Fibroblast of skin of right quadriceps (primary cell): ENCODE measurements at regions not wholly inside any gene's neighbourhood (a gene's known extent, or its start where the extent isn't known, plus 50 kb on each side); places are given as distances from the start of the nearest gene placed in this dataset.
"Not testable (repeated sequence)": the region's sequence is repeated elsewhere in the genome, so short reads cannot be mapped to it uniquely, and the experiment has no call there.

ENCODE experiments used
- DNase-seq: peaks from one replicate; pipeline ENCODE4 v3.0.0-alpha.2; 2013

DNA sequence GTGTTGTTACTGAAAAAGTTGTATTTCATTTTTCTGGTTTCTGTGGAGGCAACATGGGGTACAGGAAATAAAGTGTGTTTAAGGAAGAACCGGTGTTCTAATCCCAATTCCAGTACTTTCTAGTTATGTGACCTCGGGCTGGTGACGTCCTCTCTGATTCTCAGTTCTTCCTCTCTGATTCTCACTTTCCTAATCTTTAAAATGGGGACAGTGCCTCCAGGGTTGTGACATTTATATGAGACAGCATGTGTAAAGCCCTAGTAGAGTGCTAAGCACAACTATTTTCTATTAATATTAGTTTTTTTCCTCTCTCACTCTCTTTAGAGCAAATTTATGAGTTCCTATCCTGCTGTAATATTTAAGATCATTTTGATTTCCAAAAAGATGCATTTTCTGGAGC is 50.9 kb upstream of the PTPDC1 start:
- DNase-seq = no peak

DNA sequence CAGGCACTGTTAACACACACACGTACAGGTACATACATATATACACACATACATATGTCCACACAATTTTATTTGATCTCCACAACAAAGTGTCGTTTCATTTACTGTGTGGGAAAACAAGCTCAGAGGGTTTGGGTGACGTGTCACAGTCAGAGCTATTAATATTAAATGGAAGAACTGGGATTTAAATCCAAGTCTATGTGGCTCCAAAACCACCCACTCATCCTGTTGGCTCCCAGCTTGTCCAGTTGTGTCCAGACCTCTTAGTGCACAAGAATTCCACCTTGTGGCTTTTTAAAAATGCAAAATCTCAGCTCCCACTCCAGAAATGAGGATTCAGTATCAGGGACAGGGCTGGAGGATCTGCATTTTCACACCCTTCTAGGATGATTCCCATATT is 52.3 kb upstream of the PTPDC1 start:
- DNase-seq = no peak

DNA sequence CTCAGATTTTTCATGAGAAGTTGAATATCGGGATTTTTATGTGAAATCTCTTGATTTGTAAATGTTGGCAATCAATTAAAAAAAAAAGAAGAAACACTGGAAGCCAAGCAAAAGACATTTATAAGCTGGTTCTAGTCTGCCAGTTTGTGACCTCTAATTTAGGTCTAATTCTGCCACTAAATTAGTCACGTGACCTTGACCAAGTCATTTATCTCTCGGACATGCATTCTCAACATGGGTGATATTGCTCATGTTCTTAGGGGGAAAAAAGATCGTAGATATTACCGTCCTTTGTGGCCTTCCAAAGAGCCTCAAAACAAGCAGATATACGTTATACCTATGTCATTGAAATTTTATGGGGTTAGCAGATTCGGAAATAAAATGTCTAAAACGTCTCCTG is 52.9 kb upstream of the PTPDC1 start:
- DNase-seq = no peak

DNA sequence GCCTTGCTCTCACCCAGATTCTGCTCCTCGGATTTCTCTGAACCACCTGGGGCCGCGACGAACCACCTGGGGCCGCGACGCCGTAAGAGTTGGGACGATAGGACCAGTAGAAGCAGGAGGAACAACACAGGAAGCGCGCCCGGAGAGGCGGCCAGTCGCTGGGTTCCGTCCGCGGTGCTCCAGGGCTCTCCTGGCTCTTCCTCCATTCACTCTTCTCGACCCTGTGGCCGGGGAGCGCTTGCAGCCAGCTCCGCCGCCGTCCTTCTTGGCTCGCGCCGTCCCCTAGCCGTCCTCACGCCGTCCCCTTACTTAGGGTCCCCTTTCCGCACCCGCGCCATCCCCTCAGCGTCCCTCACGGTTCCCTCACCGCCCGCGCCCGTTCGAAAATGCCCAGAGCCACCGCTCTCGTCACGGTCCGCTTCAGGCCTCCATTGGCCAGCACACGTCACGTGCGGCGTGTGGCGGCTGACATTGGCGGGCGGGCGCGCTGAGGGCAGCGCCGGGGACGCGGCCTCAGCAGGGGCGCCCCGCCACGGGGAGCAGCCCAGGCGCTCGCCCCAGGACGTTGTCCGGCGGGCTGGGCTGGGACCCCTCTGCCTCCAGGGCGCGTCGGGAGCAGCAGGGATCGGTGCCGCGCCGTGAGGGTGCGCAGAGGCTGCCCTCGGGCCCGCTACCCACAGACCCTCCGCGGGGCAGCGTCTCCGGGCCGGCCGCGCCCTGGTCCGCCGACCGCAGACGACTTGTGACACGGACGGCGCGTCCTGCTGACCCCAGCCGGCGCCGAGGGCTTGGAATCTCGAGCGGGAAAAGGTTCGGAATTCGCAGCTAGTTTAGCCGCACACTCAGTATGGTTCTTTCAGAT is 53.7 kb upstream of the PTPDC1 start:
- DNase-seq = peak; percentile 84

DNA sequence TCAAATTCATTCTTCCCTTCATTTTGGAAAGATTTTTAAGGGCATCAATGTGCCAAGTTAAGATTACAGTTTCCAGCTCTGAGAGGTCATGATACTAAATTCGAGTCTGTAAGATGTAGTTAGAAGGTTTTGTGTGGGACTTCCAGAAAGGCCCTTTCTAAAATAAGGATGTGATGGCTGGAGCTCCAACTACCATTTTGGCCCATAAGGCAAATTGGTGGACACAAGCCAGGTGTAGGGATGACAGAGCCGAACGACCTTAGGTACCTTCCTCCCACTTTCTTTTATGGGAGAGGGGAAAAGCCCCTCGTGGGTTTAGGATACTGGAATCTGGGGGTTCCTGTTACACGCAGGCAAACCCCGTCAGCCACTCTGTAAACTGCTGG is 54.3 kb upstream of the PTPDC1 start:
- no peak for DNase-seq

DNA sequence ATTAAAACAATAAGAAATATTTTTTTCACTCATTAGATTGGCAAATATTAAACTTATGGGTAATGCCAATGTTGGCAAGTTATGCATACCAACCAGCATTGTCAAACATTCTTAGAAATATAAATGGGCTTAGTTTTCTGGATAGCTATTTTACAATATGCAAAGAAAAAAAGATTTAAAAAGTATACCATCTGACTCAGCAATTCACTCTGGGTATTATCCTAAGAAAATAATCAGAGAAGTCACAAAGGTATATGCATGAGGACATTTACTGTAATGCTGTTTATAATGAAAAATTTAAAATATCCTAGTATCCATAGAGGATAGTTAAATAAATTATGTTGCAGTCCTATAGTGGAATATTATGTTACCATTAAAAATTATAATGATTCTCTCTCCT is 57.4 kb upstream of the PTPDC1 start:
- DNase-seq = no peak

DNA sequence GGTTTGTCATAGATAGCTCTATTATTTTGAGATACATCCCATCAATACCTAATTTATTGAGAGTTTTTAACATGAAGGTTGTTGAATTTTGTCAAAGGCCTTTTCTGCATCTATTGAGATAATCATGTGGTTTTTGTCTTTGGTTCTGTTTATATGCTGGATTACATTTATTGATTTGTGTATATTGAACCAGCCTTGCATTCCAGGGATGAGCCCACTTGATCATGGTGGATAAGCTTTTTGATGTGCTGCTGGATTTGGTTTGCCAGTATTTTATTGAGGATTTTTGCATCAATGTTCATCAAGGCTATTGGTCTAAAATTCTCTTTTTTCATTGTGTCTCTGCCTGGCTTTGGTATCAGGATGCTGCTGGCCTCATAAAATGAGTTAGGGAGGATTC is 61.8 kb upstream of the PTPDC1 start:
- not testable (repeated sequence) for DNase-seq

DNA sequence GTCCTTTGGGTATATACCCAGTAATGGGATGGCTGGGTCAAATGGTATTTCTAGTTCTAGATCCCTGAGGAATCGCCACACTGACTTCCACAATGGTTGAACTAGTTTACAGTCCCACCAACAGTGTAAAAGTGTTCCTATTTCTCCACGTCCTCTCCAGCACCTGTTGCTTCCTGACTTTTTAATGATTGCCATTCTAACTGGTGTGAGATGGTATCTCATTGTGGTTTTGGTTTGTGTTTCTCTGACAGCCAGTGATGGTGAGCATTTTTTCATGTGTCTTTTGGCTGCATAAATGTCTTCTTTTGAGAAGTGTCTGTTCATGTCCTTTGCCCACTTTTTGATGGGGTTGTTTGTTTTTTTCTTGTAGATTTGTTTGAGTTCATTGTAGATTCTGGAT is 63.4 kb upstream of the PTPDC1 start:
- DNase-seq = not testable (repeated sequence)

DNA sequence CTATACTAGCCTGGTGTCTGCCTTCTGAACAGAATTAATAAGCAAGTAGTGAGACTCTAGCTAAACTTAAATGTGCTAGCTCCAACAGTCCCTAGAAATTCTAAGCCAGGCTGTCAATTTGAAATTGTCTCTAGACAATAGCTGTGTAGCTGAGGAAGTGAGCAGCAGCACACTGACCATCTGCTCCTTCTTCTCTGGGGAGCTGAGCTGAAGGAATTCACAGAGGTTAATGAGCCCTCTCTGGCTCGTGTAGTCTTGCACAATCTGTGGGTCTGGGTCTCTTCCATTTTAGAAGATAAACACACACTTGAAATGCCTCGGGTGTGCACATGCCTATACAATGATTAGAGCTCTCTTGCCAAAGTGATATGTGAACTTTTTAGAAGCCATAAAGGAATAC is 63.5 kb upstream of the BARX1 start:
- peak; percentile 10 for DNase-seq

DNA sequence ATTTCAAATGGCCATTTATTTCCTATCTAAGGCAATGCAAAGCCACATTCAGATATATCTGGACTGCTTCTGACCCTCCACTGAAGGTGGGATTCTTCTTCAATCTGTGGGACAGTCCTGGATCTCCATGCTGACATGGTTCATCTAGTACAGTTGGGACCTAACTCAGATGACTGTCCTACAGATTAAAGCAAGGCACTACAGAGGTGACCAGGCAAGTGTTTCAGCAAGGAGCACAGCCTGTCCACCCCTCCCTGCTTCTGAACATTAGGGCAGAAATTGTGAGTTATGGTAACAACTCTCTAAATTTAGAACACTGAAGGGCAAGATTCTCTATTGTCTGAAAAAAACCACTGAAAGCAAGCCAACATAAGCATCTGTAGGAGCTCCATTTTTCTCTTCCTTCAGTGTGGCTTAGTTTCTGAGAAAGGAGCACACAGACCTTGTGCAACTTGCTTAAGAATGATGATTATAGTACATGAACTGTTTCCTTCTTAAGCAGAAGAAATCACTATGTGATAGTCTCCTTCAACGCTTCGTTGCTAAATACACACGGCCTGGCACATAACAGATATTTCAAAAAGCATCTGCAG is 62.9 kb upstream of the BARX1 start:
- no peak for DNase-seq

DNA sequence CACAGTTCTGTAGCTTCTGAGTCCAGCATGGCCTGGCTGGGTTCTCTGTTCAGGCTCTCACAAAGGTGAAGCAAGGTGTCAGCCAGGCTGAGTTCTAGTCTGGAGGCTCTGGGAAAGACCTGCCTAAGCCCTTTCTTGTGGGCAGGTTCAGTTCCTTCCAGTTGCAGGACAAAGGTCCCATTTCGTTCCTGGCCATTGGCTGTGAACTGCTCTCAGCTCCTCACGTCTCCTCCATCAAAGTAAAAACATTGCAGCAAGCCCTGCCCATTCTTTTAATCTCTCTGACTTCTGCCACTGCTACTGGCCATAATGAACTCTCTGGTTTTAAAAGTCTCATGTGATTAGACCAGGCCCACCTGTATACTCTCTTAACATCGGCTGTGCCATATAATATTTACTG is 61.6 kb upstream of the BARX1 start:
- DNase-seq = no peak

DNA sequence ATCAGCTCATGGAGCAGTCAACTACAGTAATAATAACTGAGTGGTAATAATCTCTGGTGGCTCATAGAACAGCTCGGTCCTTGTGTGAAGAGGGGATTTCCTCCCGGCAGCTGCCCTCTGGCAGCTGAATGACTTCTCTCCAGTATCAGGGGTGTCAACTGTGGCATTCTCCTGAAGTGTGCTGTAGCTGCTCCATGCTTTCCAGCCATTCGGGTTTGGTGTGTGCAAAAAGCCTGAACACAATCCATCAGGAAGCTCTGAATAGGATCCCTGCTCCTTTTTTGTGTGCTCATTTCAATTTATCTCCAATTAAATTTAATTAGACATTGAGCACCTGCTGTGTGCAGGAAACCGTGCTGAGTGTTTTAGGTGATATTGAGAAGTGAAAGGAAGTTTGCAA is 59.8 kb upstream of the BARX1 start:
- DNase-seq = no peak

DNA sequence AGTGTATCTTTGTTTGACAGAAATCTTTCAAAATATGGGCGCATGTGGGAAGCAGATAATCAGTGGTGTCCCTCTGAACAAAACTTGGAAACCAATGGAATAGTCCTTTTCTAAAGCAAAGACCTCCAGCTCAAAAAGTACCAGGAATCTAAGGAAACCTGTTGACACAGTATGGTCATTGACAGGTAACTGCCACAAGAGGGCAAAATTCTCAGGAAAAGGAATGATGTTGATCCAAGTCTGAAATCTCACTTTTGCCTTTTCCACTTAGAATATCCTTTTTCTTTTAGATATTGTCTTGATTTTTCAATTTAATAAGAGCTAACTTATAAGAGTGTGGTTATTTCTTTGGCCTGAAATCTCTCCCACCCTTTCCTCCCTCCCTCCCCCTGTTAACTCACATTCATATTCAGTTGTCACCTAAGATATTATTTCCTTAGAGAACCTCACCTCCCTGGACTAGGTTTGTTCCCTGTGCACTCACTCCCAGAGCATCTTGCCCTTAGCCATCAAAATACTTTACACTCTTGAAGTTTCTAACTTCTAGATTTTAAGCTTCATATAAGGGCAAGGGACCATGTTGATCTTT is 59.0 kb upstream of the BARX1 start:
- peak; percentile 25 for DNase-seq

DNA sequence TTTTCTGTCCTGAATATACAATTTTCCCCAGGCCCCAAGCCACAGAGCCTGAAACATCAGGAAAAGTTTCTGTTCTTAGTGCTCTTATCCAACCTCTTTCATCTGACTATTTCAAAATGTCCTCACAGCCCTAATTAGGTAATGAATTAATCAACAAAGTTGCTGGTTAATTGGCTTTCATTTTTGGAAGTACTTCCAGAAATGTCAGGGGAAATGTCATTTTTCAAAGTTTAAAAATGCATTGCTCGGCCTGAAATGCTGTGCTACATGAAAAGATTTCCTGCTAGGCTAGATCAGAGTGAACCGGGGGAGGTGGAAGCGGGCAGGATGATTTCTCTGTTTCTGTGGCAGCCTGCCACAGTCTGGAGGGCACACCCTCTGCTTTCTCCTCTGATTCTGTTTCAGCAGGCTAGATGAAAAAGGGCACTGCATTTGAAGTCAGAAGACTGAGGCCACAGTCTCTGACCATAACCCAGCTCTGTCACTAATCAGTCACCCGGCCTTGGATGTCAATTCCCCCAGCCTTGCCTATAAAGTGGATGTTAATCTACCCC is 55.9 kb upstream of the BARX1 start:
- no peak for DNase-seq

DNA sequence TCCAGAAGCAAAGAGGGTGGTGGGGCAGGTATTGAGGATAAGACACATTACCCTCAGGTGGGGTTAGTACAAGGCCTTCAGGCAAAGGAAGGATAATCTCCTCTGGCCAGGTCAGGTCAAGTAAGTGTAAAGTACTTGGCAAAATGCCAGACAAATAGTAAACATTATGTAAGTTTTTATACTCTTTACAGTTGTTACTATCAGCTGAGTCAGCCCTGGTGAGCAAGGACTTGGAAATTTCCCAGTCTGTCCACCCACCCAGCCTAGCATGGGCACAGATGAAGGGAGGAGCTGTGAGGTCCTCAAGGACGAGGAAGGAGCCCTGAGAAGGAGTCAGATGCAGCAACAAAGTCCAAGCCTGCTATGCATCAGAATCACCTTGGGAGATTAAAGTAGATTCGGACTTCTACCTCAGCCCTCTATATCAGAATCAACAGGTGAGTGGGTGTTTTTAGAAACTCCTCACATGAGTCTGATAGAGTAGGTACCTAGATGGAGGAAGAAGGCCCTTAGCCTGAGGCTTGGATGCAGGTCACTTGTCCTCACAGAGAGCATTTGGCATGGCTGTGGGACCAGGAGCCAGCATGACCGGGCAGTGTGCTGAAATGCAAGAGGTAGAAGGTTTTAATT is 50.2 kb upstream of the BARX1 start:
- no peak for DNase-seq
